HT-29 (cell line): ENCODE measurements at regions not wholly inside any gene's neighbourhood (a gene's known extent, or its start where the extent isn't known, plus 50 kb on each side); places are given as distances from the start of the nearest gene placed in this dataset.

Source experiments
- DNase-seq: peaks from one replicate; pipeline ENCODE4 v3.0.0-alpha.2; 2015; ENCODE audit warnings: low spot score

GRCh38 chr12:70154087-70154638 is 89.1 kb upstream of the CNOT2 start:
- DNase-seq = peak; percentile 46

GRCh38 chr12:70154960-70155589 is 88.2 kb upstream of the CNOT2 start:
- no peak for DNase-seq

GRCh38 chr12:70157099-70157498 is 86.1 kb upstream of the CNOT2 start:
- no peak for DNase-seq

- DNase-seq = no peak
Observed at GRCh38 chr12:70165450-70165849, 77.8 kb upstream of the CNOT2 start.

GRCh38 chr12:70176290-70176689 is 66.9 kb upstream of the CNOT2 start:
- DNase-seq = no peak

- no peak for DNase-seq
Observed at GRCh38 chr12:70177631-70178030, 65.6 kb upstream of the CNOT2 start.

- DNase-seq = no peak
Observed at GRCh38 chr12:70178038-70178437, 65.2 kb upstream of the CNOT2 start.

GRCh38 chr12:70180130-70180529 is 63.1 kb upstream of the CNOT2 start:
- no peak for DNase-seq

- DNase-seq = no peak
Observed at GRCh38 chr12:70185301-70185700, 57.9 kb upstream of the CNOT2 start.

GRCh38 chr12:70186436-70186835 is 56.8 kb upstream of the CNOT2 start:
- no peak for DNase-seq

GRCh38 chr12:70190262-70191010 is 52.8 kb upstream of the CNOT2 start:
- DNase-seq = no peak
